ENCODE measurements at regions not wholly inside any gene's neighbourhood (a gene's known extent, or its start where the extent isn't known, plus 50 kb on each side); places are given as distances from the start of the nearest gene placed in this dataset.

DNA sequence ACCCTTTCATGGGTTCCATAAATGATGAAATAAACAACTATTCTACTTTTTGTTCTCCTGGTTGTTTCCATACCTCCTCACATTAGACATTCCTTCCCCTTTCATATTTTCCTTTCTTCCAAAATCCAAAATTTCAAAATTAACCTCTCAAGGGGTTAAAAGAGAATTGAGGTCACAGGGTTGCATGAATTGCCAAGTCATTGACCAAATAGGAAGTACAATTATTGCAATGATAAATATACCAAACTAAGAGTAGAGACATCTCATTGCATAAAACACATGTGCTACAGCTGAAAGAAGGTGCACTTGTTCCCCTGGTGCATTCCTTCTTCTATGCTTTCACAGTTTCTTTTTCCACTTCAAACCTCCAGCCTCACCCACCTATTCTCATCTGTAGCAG lies 136.1 kb downstream of the KCTD12 start:
- H3K27ac Mint-ChIP-seq = no peak overlapping the region
- intact Hi-C loops (cut with DNase I, micrococcal nuclease) = no loop called here
- ChIA-PET CTCF (no interaction called here), POLR2A (interaction anchor here (0.6 kb wide), 1 partner anchor 12 kb away, joined by 4 read pairs; no protein-coding TSS in a partner anchor)
- H3K36me3 Mint-ChIP-seq (ENCODE audit: low read depth) = no peaks in the 10 kb centered on the region
- H3K4me3 ChIP-seq (ENCODE audit: low read length) = no peak overlapping the region
- H3K9me3 ChIP-seq (ENCODE audit: control insufficient read depth in 1 of 2, insufficient read depth in 1 of 2, low read length in 2 of 2) = no peaks in the 10 kb centered on the region
- H3K9me3 Mint-ChIP-seq = no peaks in the 10 kb centered on the region
- H3K27me3 ChIP-seq (ENCODE audit: control insufficient read depth in 1 of 2, insufficient read depth in 2 of 2, low read length in 2 of 2) = no peaks in the 10 kb centered on the region
- TF ChIP-seq, protein P1, sequence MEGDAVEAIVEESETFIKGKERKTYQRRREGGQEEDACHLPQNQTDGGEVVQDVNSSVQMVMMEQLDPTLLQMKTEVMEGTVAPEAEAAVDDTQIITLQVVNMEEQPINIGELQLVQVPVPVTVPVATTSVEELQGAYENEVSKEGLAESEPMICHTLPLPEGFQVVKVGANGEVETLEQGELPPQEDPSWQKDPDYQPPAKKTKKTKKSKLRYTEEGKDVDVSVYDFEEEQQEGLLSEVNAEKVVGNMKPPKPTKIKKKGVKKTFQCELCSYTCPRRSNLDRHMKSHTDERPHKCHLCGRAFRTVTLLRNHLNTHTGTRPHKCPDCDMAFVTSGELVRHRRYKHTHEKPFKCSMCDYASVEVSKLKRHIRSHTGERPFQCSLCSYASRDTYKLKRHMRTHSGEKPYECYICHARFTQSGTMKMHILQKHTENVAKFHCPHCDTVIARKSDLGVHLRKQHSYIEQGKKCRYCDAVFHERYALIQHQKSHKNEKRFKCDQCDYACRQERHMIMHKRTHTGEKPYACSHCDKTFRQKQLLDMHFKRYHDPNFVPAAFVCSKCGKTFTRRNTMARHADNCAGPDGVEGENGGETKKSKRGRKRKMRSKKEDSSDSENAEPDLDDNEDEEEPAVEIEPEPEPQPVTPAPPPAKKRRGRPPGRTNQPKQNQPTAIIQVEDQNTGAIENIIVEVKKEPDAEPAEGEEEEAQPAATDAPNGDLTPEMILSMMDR (IDR thresholded peaks at IDR 0.05) = no peak
- H3K36me3 ChIP-seq (ENCODE audit: insufficient read depth, low read length) = no peaks in the 10 kb centered on the region
- H3K27ac ChIP-seq (ENCODE audit: low read depth in 1 of 2, low read length in 2 of 2) = no peak overlapping the region
- H3K4me1 ChIP-seq (ENCODE audit: insufficient read depth, low read length) = no peaks in the 10 kb centered on the region
- DNase-seq (no peak), ATAC-seq (ENCODE audit: poor library complexity) (no peak)
- no peak overlapping the region for H3K4me3 Mint-ChIP-seq
- H3K27me3 Mint-ChIP-seq = no peaks in the 10 kb centered on the region
- no peaks in the 10 kb centered on the region for H3K4me1 Mint-ChIP-seq (ENCODE audit: low read depth)

DNA sequence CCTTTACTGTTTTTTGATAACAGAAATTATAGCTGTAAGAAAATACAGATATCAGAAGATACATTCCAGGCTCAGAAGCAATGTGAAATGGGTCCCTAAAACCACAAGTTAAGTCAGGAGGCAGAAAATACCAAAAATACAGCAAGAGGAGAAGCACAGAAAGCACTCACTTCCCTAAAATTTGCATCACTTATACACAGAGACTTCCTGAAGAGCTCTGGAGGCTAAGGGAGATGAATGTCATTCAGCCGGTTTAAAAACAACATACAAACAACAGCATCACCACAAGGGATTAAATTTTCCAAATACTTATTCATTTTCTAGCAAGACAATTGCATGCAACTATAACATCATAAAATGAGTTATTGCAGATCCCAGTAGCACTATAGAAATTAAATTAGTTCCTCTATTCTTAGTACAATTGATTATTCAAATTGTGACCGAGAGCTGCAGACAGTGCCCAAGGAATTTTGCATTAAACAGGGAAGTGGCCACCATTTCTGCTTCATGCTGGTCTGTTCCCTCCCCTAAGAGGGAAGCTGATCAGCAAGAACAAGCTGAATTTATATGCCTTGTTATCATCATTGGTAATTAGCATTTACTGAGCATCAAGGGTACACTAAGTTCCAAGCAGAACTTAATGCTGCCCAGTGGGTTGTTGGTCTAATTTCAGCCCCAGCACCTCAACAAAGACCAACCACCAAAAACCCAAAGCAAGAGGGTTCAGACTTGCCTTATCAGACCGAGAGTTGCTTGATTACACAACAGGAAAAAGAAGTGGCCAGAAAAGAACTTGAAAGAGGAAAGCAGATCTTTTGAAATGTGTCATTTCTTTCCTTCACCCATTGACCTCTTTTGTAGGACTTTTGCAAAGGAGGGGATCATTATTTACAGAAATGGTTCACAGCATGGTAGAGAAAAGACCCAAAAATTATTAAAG lies 140.7 kb downstream of the KCTD12 start:
- Histone ChIP-seq H3K4me3 (ENCODE audit: low read length) (no peak overlapping the region), H3K4me1 (ENCODE audit: insufficient read depth, low read length) (no peaks in the 10 kb centered on the region), H3K27me3 (ENCODE audit: control insufficient read depth in 1 of 2, insufficient read depth in 2 of 2, low read length in 2 of 2) (no peaks in the 10 kb centered on the region), H3K9me3 (ENCODE audit: control insufficient read depth in 1 of 2, insufficient read depth in 1 of 2, low read length in 2 of 2) (no peaks in the 10 kb centered on the region), H3K27ac (ENCODE audit: low read depth in 1 of 2, low read length in 2 of 2) (no peak overlapping the region), H3K36me3 (ENCODE audit: insufficient read depth, low read length) (no peaks in the 10 kb centered on the region)
- no peaks in the 10 kb centered on the region for H3K4me1 Mint-ChIP-seq (ENCODE audit: low read depth)
- ATAC-seq (ENCODE audit: poor library complexity) (no peak), DNase-seq (peak in 3 of 14 experiments; percentile 9 to 25 (median 15))
- H3K36me3 Mint-ChIP-seq (ENCODE audit: low read depth) = no peaks in the 10 kb centered on the region
- POLR2A ChIA-PET = no interaction called here
- CTCF ChIA-PET = interaction anchor here (0.7 kb wide), 1 partner anchor 158 kb away, joined by 3 read pairs; no protein-coding TSS in a partner anchor
- intact Hi-C loops (cut with DNase I, micrococcal nuclease) = no loop called here
- peaks cover 12% of the 10 kb centered on the region for H3K9me3 Mint-ChIP-seq
- no peak overlapping the region for H3K4me3 Mint-ChIP-seq
- TF ChIP-seq, protein P1 (IDR thresholded peaks at IDR 0.05) = no peak
- H3K27me3 Mint-ChIP-seq = peaks cover 3% of the 10 kb centered on the region
- H3K27ac Mint-ChIP-seq = no peak overlapping the region

DNA sequence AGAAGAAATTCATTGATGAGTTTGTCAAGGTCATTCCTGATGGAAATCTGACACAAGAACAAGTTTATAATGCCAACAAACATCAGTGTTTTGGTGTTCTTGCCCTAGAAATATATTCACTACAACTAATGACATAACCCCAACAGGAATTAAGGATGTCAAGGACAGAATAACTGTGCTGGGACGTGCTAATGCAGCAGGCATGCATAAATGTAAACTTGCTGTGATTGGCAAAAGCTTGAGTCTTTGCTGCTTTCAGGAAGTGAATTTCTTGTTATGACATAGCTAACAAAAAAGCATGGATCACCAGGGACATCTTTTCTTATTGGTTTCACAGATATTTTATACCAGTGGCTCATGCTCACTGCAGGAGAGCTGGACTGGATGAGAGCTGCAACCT lies 144.6 kb downstream of the KCTD12 start:
- ChIA-PET CTCF (no interaction called here), POLR2A (no interaction called here)
- intact Hi-C loops (cut with DNase I, micrococcal nuclease) = no loop called here
- H3K36me3 ChIP-seq (ENCODE audit: insufficient read depth, low read length) = no peaks in the 10 kb centered on the region
- no peak overlapping the region for H3K4me3 Mint-ChIP-seq
- no peaks in the 10 kb centered on the region for H3K36me3 Mint-ChIP-seq (ENCODE audit: low read depth)
- TF ChIP-seq, protein P1 (IDR thresholded peaks at IDR 0.05) = no peak
- no peaks in the 10 kb centered on the region for H3K4me1 ChIP-seq (ENCODE audit: insufficient read depth, low read length)
- peaks cover 3% of the 10 kb centered on the region for H3K27me3 Mint-ChIP-seq
- H3K4me3 ChIP-seq (ENCODE audit: low read length) = no peak overlapping the region
- H3K4me1 Mint-ChIP-seq (ENCODE audit: low read depth) = no peaks in the 10 kb centered on the region
- no peaks in the 10 kb centered on the region for H3K27me3 ChIP-seq (ENCODE audit: control insufficient read depth in 1 of 2, insufficient read depth in 2 of 2, low read length in 2 of 2)
- no peak overlapping the region for H3K27ac ChIP-seq (ENCODE audit: low read depth in 1 of 2, low read length in 2 of 2)
- no peak overlapping the region for H3K27ac Mint-ChIP-seq
- no peak for DNase-seq
- no peaks in the 10 kb centered on the region for H3K9me3 ChIP-seq (ENCODE audit: control insufficient read depth in 1 of 2, insufficient read depth in 1 of 2, low read length in 2 of 2)
- H3K9me3 Mint-ChIP-seq = peaks cover 12% of the 10 kb centered on the region
- ATAC-seq (ENCODE audit: poor library complexity) = no peak
